IMR-90 (cell line): ENCODE measurements at regions not wholly inside any gene's neighbourhood (a gene's known extent, or its start where the extent isn't known, plus 50 kb on each side); places are given as distances from the start of the nearest gene placed in this dataset.

Experiments
- ATAC-seq: fragments of 200-7000 bp; cut with Tn5 transposase; 2 replicates; pipeline ENCODE4 v1.9.1; 2020; ENCODE audit warnings: low read depth, mild to moderate bottlenecking, moderate library complexity
- BruUV-seq: library from RNA; stranded (reverse); fragments of 400-500 nt; replicated peaks from 2 replicates; lab custom pipeline; 2021; lab: Mats Ljungman, UMichigan
- CTCF ChIA-PET: fragments of 300-600 bp; formaldehyde crosslinking; extraction: SDS; loops from one replicate; lab custom pipeline; 2021; ENCODE audit warnings: antibody characterized with exemption; lab: Yijun Ruan, JAX
- POLR2A ChIA-PET: fragments of 300-600 bp; sonication (Branson Sonifier 250); formaldehyde crosslinking; loops from one replicate; lab custom pipeline; 2022; ENCODE audit warnings: antibody characterized with exemption; ENCODE audit not compliant: unreplicated experiment; lab: Charles Lee
- DNase-seq: peaks from one replicate; pipeline ENCODE4 v3.0.0; 2013
- H2AFZ ChIP-seq: replicated peaks from 2 replicates; pipeline ENCODE3; 2013; ENCODE audit warnings: low read length, mild to moderate bottlenecking; ENCODE audit not compliant: poor library complexity
- H2AK5ac ChIP-seq: 2 replicates; pipeline ENCODE4 v1.6.1; 2013; ENCODE audit warnings: low read depth, low read length, inconsistent platforms
- H2AK9ac ChIP-seq: replicated peaks from 2 replicates; pipeline ENCODE3; 2013; ENCODE audit warnings: mild to moderate bottlenecking, low read depth, low read length, moderate library complexity; ENCODE audit not compliant: poor library complexity
- H2BK120ac ChIP-seq: 2 replicates; pipeline ENCODE4 v1.6.1; 2013; ENCODE audit warnings: low read depth, low read length, inconsistent platforms
- H2BK15ac ChIP-seq: 3 replicates; pipeline ENCODE4 v1.6.1; 2013; ENCODE audit warnings: low read depth, low read length, inconsistent platforms
- H2BK20ac ChIP-seq: 2 replicates; pipeline ENCODE4 v1.6.1; 2013; ENCODE audit warnings: low read depth, mild to moderate bottlenecking, inconsistent platforms, low read length, moderate library complexity
- H2BK5ac ChIP-seq: 2 replicates; pipeline ENCODE4 v1.6.1; 2013; ENCODE audit warnings: mild to moderate bottlenecking, low read depth, low read length, inconsistent platforms; ENCODE audit not compliant: poor library complexity, severe bottlenecking
- H3K14ac ChIP-seq: replicated peaks from 2 replicates; pipeline ENCODE4 v1.6.1; 2013; ENCODE audit warnings: low read depth, low read length, inconsistent platforms
- H3K18ac ChIP-seq: 2 replicates; pipeline ENCODE4 v1.6.1; 2013; ENCODE audit warnings: low read depth, low read length, control low read depth
- H3K23ac ChIP-seq: 2 replicates; pipeline ENCODE4 v1.6.1; 2013; ENCODE audit warnings: low read depth, low read length, inconsistent platforms
- H3K27ac ChIP-seq: 2 replicates; pipeline ENCODE4 v1.5.1; 2013; ENCODE audit warnings: mild to moderate bottlenecking, control low read depth, low read length; ENCODE audit not compliant: insufficient read depth
- H3K27me3 ChIP-seq: 2 replicates; pipeline ENCODE4 v1.6.1; 2013; ENCODE audit warnings: low read length; ENCODE audit not compliant: control insufficient read depth, insufficient read depth
- H3K36me3 ChIP-seq: 2 replicates; pipeline ENCODE4 v1.6.1; 2013; ENCODE audit warnings: low read length, mixed read lengths; ENCODE audit not compliant: control insufficient read depth, insufficient read depth
- H3K4ac ChIP-seq: 2 replicates; pipeline ENCODE4 v1.6.1; 2013; ENCODE audit warnings: low read depth, low read length, inconsistent platforms
- H3K4me1 ChIP-seq: 2 replicates; pipeline ENCODE4 v1.6.1; 2013; ENCODE audit warnings: low read length, mixed read lengths; ENCODE audit not compliant: control insufficient read depth, insufficient read depth
- H3K4me2 ChIP-seq: 2 replicates; pipeline ENCODE4 v1.6.1; 2013; ENCODE audit warnings: low read depth, mild to moderate bottlenecking, control low read depth, low read length, moderate library complexity
- H3K4me3 ChIP-seq: 2 replicates; pipeline ENCODE4 v1.5.1; 2013; ENCODE audit warnings: low read depth, mild to moderate bottlenecking, control low read depth, low read length, moderate library complexity; ENCODE audit not compliant: insufficient read depth
- H3K56ac ChIP-seq: 2 replicates; pipeline ENCODE4 v1.6.1; 2013; ENCODE audit warnings: low read length, inconsistent platforms; ENCODE audit not compliant: insufficient read depth; ENCODE audit errors: extremely low read depth
- H3K79me1 ChIP-seq, 2 experiments: 2 replicates each; pipeline ENCODE4 v1.6.1; 2013; ENCODE audit warnings: low read length in 2 of 2, inconsistent platforms in 1 of 2, low read depth in 1 of 2
- H3K9ac ChIP-seq: 2 replicates; pipeline ENCODE4 v1.6.1; 2013; ENCODE audit warnings: low read depth, low read length, control low read depth
- H3K9me1 ChIP-seq: 2 replicates; pipeline ENCODE4 v1.6.1; 2013; ENCODE audit warnings: low read length, inconsistent platforms; ENCODE audit not compliant: insufficient read depth
- H3K9me3 ChIP-seq: 2 replicates; pipeline ENCODE4 v1.6.1; 2013; ENCODE audit warnings: low read length; ENCODE audit not compliant: control insufficient read depth, insufficient read depth
- H4K20me1 ChIP-seq: 2 replicates; pipeline ENCODE4 v1.6.1; 2013; ENCODE audit warnings: low read length, inconsistent platforms; ENCODE audit not compliant: insufficient read depth
- H4K5ac ChIP-seq: 2 replicates; pipeline ENCODE4 v1.6.1; 2013; ENCODE audit warnings: mild to moderate bottlenecking, low read depth, low read length, control low read depth
- H4K8ac ChIP-seq, 2 experiments: 2 replicates each; pipeline ENCODE4 v1.6.1; 2013; ENCODE audit warnings: low read depth in 2 of 2, low read length in 2 of 2, control low read depth in 1 of 2, inconsistent platforms in 1 of 2
- H4K91ac ChIP-seq: 2 replicates; pipeline ENCODE4 v1.6.1; 2013; ENCODE audit warnings: low read depth, low read length, inconsistent platforms; ENCODE audit not compliant: insufficient read depth
- BHLHE40 ChIP-seq: fragments of 150-350 bp; IDR thresholded peaks from 2 replicates; pipeline ENCODE4 v1.6.1; 2016; ENCODE audit warnings: mild to moderate bottlenecking, low read depth, low read length
- CHD1 ChIP-seq: IDR thresholded peaks from 2 replicates; pipeline ENCODE4 v1.6.1; 2012; ENCODE audit warnings: low read depth, low read length, improper control_type of control experiment
- FOS ChIP-seq: fragments of 150-350 bp; IDR thresholded peaks from 2 replicates; pipeline ENCODE4 v1.6.1; 2016; ENCODE audit warnings: low read depth, low read length
- MAFK ChIP-seq: IDR thresholded peaks from 2 replicates; pipeline ENCODE4 v1.6.1; 2012; ENCODE audit warnings: low read depth, low read length, improper control_type of control experiment
- MAZ ChIP-seq: IDR thresholded peaks from 2 replicates; pipeline ENCODE4 v1.6.1; 2012; ENCODE audit warnings: low read depth, mild to moderate bottlenecking, low read length, improper control_type of control experiment, moderate library complexity, borderline replicate concordance
- NFE2L2 ChIP-seq: fragments of 150-350 bp; IDR thresholded peaks from 2 replicates; pipeline ENCODE4 v1.6.1; 2016; ENCODE audit warnings: low read depth, mild to moderate bottlenecking, low read length
- RAD21 ChIP-seq: IDR thresholded peaks from 2 replicates; pipeline ENCODE4 v1.6.1; 2012; ENCODE audit warnings: low read length, improper control_type of control experiment
- RFX5 ChIP-seq: IDR thresholded peaks from 2 replicates; pipeline ENCODE4 v1.8.0; 2012; ENCODE audit warnings: low read depth, mild to moderate bottlenecking, low read length, moderate library complexity
- SMC3 ChIP-seq: fragments of 150-350 bp; IDR thresholded peaks from 2 replicates; pipeline ENCODE4 v1.6.1; 2016; ENCODE audit warnings: low read depth, mild to moderate bottlenecking, antibody characterized with exemption, low read length, moderate library complexity
- dilution Hi-C: fragments of 300-500 bp; cut with HindIII; formaldehyde crosslinking; loops from one replicate; pipeline ENCODE4 v1.14.3; 2018; ENCODE audit warnings: low sequenced_read_pairs; ENCODE audit not compliant: unreplicated experiment
- in situ Hi-C: fragments of 300-500 bp; cut with MboI; formaldehyde crosslinking; loops from 3 replicates; pipeline ENCODE4 v1.14.3; 2019; ENCODE audit warnings: low sequenced_read_pairs, inconsistent platforms, mixed read lengths
- intact Hi-C: fragments of 100-400 bp; cut with micrococcal nuclease; formaldehyde crosslinking; loops from 2 replicates; pipeline ENCODE4 v1.10.0; 2022
- TF ChIP-seq, protein P1 (sequence below): conservative IDR thresholded peaks from 2 replicates; pipeline ENCODE4 v1.5.1; 2012; ENCODE audit warnings: mild to moderate bottlenecking, low read depth, low read length, improper control_type of control experiment
- TF ChIP-seq, protein P2 (sequence below): fragments of 150-350 bp; IDR thresholded peaks from 2 replicates; pipeline ENCODE4 v1.6.1; 2016; ENCODE audit warnings: low read depth, mild to moderate bottlenecking, low read length, moderate library complexity, borderline replicate concordance

DNA sequence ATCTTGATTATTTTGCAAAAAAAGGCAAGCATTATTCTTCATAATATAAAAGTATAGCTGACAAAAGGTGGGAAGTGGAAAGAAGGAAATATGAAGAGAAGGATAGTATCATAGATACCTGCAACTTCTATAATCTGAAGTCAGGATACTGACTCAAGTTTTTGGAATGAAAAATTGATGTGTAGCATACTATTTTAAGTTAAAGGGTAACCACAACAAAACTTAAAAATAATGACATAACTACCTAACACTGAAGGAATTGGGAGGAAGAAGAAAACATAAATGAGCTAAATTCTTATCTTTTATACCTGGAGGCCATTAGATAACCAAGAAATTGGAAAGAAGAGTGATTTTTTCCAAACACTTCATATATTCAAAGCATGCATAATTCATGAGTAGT lies 51.8 kb upstream of the TLE1 start:
- no peak overlapping the region for H2AFZ ChIP-seq
- no peak overlapping the region for H3K23ac ChIP-seq
- dilution Hi-C loops: no loop called here
- no peak overlapping the region for H2BK15ac ChIP-seq
- in situ Hi-C loops: no loop called here
- CTCF ChIA-PET: no interaction called here
- H2BK5ac ChIP-seq: no peak overlapping the region
- no TSS peak for BruUV-seq
- ATAC-seq (no peak), DNase-seq (no peak)
- no peak overlapping the region for H3K4me2 ChIP-seq
- H3K9ac ChIP-seq: no peak overlapping the region
- intact Hi-C loops: no loop called here
- H4K20me1 ChIP-seq: no peaks in the 10 kb centered on the region
- no peak overlapping the region for H2BK20ac ChIP-seq
- POLR2A ChIA-PET: no interaction called here
- no peaks in the 10 kb centered on the region for H3K36me3 ChIP-seq
- no peak overlapping the region for H3K4me3 ChIP-seq
- no peak overlapping the region for H3K27ac ChIP-seq
- no peak overlapping the region for H4K91ac ChIP-seq
- peaks cover 7% of the 10 kb centered on the region for H3K4me1 ChIP-seq
- no peak overlapping the region for H3K56ac ChIP-seq
- peaks cover 4% of the 10 kb centered on the region; the same call in 1 of the 2 replicates for H3K9me1 ChIP-seq
- no peaks in the 10 kb centered on the region for H3K79me1 ChIP-seq
- H2AK9ac ChIP-seq: no peak overlapping the region
- no peak overlapping the region for H2BK120ac ChIP-seq
- no peak overlapping the region for H3K14ac ChIP-seq
- no peak overlapping the region for H3K4ac ChIP-seq
- H3K9me3 ChIP-seq: 0 out of 2 replicates have a peak, but pooled peaks cover 2% of the 10 kb centered on the region
- H3K18ac ChIP-seq: no peak overlapping the region
- TF ChIP-seq CHD1 (no peak), MAZ (no peak), SMC3 (no peak), MAFK (no peak), NFE2L2 (no peak), RAD21 (no peak), FOS (no peak), RFX5 (no peak), BHLHE40 (no peak)
- TF ChIP-seq, protein P1, sequence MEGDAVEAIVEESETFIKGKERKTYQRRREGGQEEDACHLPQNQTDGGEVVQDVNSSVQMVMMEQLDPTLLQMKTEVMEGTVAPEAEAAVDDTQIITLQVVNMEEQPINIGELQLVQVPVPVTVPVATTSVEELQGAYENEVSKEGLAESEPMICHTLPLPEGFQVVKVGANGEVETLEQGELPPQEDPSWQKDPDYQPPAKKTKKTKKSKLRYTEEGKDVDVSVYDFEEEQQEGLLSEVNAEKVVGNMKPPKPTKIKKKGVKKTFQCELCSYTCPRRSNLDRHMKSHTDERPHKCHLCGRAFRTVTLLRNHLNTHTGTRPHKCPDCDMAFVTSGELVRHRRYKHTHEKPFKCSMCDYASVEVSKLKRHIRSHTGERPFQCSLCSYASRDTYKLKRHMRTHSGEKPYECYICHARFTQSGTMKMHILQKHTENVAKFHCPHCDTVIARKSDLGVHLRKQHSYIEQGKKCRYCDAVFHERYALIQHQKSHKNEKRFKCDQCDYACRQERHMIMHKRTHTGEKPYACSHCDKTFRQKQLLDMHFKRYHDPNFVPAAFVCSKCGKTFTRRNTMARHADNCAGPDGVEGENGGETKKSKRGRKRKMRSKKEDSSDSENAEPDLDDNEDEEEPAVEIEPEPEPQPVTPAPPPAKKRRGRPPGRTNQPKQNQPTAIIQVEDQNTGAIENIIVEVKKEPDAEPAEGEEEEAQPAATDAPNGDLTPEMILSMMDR: no peak
- TF ChIP-seq, protein P2, sequence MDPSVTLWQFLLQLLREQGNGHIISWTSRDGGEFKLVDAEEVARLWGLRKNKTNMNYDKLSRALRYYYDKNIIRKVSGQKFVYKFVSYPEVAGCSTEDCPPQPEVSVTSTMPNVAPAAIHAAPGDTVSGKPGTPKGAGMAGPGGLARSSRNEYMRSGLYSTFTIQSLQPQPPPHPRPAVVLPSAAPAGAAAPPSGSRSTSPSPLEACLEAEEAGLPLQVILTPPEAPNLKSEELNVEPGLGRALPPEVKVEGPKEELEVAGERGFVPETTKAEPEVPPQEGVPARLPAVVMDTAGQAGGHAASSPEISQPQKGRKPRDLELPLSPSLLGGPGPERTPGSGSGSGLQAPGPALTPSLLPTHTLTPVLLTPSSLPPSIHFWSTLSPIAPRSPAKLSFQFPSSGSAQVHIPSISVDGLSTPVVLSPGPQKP: no peak
- no peak overlapping the region for H4K5ac ChIP-seq
- no peak overlapping the region for H4K8ac ChIP-seq
- no peak overlapping the region for H2AK5ac ChIP-seq
- H3K27me3 ChIP-seq: no peaks in the 10 kb centered on the region
